GM18511 (cell line): ENCODE measurements at regions not wholly inside any gene's neighbourhood (a gene's known extent, or its start where the extent isn't known, plus 50 kb on each side); places are given as distances from the start of the nearest gene placed in this dataset.

Source experiments
- ATAC-seq: cut with Tn5 transposase; IDR thresholded peaks from one replicate; pipeline ENCODE4 v1.9.1; 2021; ENCODE audit warnings: mild to moderate bottlenecking, moderate library complexity; ENCODE audit not compliant: unreplicated experiment

DNA sequence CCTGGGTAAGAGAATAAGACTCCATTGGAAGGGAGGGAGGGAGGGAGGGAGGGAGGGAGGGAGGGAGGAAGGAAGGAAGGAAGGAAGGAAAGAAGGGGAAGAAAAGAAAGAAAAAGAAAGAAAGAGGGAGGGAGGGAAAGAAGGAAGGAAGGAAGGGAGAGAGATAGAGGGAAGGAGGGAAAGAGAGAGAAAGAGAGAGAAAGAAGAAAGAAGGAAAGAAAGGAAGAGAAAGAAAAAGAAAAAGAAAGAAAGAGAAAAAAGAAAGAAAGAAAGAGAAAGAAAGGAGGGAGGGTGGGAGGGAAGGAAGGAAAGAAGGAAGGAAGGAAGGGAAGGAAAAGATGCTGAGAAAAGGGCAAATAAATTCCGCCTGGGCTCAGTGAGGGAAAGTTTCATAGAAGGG, 74.7 kb upstream of the IFNAR2 start:
- ATAC-seq, result no peak

DNA sequence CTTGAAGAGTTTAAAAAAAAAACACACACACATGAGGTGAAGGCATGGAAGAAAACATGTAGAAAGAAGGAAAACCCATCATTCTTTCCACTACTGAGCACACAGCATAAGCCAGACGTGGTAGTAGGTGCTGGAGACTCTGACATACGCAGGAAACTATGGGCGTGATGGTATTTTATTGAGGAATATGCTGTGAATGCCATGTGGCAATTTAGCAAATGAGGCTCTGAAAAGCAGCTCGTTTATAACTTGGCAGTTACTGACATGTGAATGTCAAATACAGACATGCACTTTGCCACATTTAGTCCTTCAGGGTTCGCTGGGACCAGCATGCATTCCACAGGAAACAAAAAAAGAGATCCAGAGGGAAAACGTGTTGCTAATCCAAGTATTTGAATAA, 74.3 kb upstream of the IFNAR2 start:
- no peak for ATAC-seq

GRCh38 chr21:33157303-33157702, 72.4 kb upstream of the IFNAR2 start:
- no peak for ATAC-seq

- ATAC-seq, result no peak
Observed at GRCh38 chr21:33158654-33159053, 71.1 kb upstream of the IFNAR2 start.

- no peak for ATAC-seq
Observed at GRCh38 chr21:33162436-33162951, 67.2 kb upstream of the IFNAR2 start.

GRCh38 chr21:33168886-33169285, 60.9 kb upstream of the IFNAR2 start:
- ATAC-seq, result no peak

DNA sequence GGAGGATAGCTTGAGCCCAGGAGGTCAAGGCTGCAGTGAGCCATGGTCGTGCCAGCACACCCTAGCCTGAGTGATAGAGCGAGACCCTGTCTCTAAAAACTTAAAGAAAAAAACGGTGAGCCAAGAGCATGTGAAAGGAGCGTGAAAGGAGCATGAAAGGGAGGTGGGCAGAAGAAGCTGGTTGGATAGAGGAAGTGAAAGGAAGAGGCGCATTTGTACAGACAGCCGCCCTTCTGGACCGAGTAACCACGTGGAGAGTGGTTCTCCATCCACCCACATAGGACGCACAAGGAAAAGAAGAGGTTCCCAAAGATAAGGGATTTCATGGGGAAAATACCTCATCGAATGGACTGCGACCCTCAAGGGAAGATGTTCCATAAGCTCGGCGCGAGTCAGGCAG, 60.4 kb upstream of the IFNAR2 start:
- ATAC-seq, result no peak

GRCh38 chr21:33171616-33172169, 58.0 kb upstream of the IFNAR2 start:
- no peak for ATAC-seq

DNA sequence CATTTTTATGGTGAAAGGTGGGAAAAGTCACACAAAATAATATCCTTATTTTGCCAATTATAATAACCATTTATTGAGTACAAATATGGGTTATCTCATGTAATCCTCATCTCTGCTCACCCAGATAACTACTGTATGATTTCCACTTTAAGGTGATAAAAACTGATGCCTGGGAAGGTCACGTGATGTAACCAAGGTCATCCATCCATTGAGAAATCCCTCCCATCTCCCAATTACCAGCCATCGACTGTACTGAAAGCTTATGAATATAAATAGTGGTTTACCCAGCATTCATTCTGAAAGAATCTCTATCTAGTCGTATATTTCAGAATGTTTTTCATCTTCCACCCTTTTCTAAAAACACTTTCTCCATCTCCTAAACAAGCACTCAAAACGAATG, 55.0 kb upstream of the IFNAR2 start:
- no peak for ATAC-seq
